Gastrocnemius medialis (tissue), 4 donors: ENCODE measurements at regions not wholly inside any gene's neighbourhood (a gene's known extent, or its start where the extent isn't known, plus 50 kb on each side); places are given as distances from the start of the nearest gene placed in this dataset.

Experiments used
- ATAC-seq, 2 donors: fragments of 150-250 bp; one replicate each; pipeline ENCODE4 v1.9.1; 2016
- DNase-seq, 2 donors: peaks; one replicate each; pipeline ENCODE4 v3.0.0-alpha.2; 2019
- H3K27ac ChIP-seq, 4 donors: fragments of 200-600 bp; sonication (generic); 1 replicate in 1 of 4; 2 replicates in 3 of 4; pipeline ENCODE4 v1.5.1; 2016 to 2018; ENCODE audit warnings: mild to moderate bottlenecking in 2 of 4, moderate library complexity in 1 of 4
- H3K27me3 ChIP-seq, 3 donors: fragments of 200-600 bp; sonication (generic) in 2 of 3; 1 replicate in 1 of 3; 2 replicates in 2 of 3; pipeline versions ENCODE4 v1.5.1 to v1.6.0; 2016 to 2019; ENCODE audit warnings: mild to moderate bottlenecking in 1 of 3, moderate library complexity in 1 of 3
- H3K36me3 ChIP-seq, 2 donors: fragments of 200-600 bp; sonication (generic) in 1 of 2; one replicate each; pipeline ENCODE4 v1.5.1; 2017 to 2018
- H3K4me1 ChIP-seq, 2 donors: fragments of 200-600 bp; sonication (generic) in 1 of 2; one replicate each; pipeline ENCODE4 v1.5.1; 2016 to 2017; ENCODE audit warnings: mild to moderate bottlenecking in 2 of 2
- H3K4me3 ChIP-seq, 4 donors: fragments of 200-600 bp; sonication (generic) in 3 of 4; 1 replicate in 1 of 4; 2 replicates in 3 of 4; pipeline ENCODE4 v1.5.1; 2016 to 2019; ENCODE audit warnings: mild to moderate bottlenecking in 2 of 4
- H3K9me3 ChIP-seq, 3 donors: fragments of 200-600 bp; sonication (generic) in 2 of 3; 1 replicate in 1 of 3; 2 replicates in 2 of 3; pipeline ENCODE4 v1.5.1; 2016 to 2019
- CTCF ChIP-seq, 5 experiments: fragments of 450-650 bp in 3 of 5; fragments of 200-600 bp in 2 of 5; sonication (generic) in 2 of 5; IDR thresholded peaks in 4 of 5; conservative IDR thresholded peaks in 1 of 5; 1 replicate in 4 of 5; 2 replicates in 1 of 5; pipeline ENCODE4 v1.5.1; 2016 to 2019; ENCODE audit warnings: antibody characterized with exemption in 5 of 5, mild to moderate bottlenecking in 3 of 5, moderate library complexity in 3 of 5
- POLR2A ChIP-seq, 2 donors: fragments of 450-650 bp; IDR thresholded peaks; one replicate each; pipeline ENCODE4 v1.6.1; 2017; ENCODE audit warnings: antibody characterized with exemption in 2 of 2, mild to moderate bottlenecking in 2 of 2, moderate library complexity in 2 of 2
- in situ Hi-C, 4 donors: fragments of 200-750 bp; cut with MboI; loops; one replicate each; pipeline versions ENCODE4 v1.15.0 to v1.8.0; 2017; ENCODE audit warnings: low sequenced_read_pairs in 4 of 4
- intact Hi-C: fragments of 100-400 bp; cut with DNase I; formaldehyde crosslinking; loops from one replicate; pipeline ENCODE4 v1.15.1; 2023; ENCODE audit warnings: low total_unique reads

- H3K27ac ChIP-seq = no peak overlapping the region
- no peak for DNase-seq
- H3K4me1 ChIP-seq = no peaks in the 10 kb centered on the region
- no peaks in the 10 kb centered on the region for H3K36me3 ChIP-seq
- intact Hi-C loops = no loop called here
- no peaks in the 10 kb centered on the region for H3K27me3 ChIP-seq
- TF ChIP-seq POLR2A (IDR thresholded peaks at IDR 0.05) (no peak), CTCF (IDR thresholded peaks at IDR 0.05 in 4 of 5, conservative IDR thresholded peaks at IDR 0.05 in 1 of 5) (no peak)
- H3K9me3 ChIP-seq = no peaks in the 10 kb centered on the region
- no peak for ATAC-seq
- in situ Hi-C loops = no loop called here
- no peak overlapping the region for H3K4me3 ChIP-seq
Observed at GRCh38 chr14:41419709-41420108, 187.0 kb upstream of the LRFN5 start.

GRCh38 chr14:41418851-41419250, 187.8 kb upstream of the LRFN5 start:
- DNase-seq (no peak), ATAC-seq (no peak)
- no peak for TF ChIP-seq CTCF (IDR thresholded peaks at IDR 0.05 in 4 of 5, conservative IDR thresholded peaks at IDR 0.05 in 1 of 5)
- TF ChIP-seq POLR2A (IDR thresholded peaks at IDR 0.05) = no peak
- Histone ChIP-seq H3K4me1 (no peaks in the 10 kb centered on the region), H3K4me3 (no peak overlapping the region), H3K36me3 (no peaks in the 10 kb centered on the region), H3K9me3 (no peaks in the 10 kb centered on the region), H3K27ac (no peak overlapping the region), H3K27me3 (no peaks in the 10 kb centered on the region)
- in situ Hi-C loops (no loop called here), intact Hi-C loops (no loop called here)

- ATAC-seq = no peak
- Histone ChIP-seq H3K4me1 (no peaks in the 10 kb centered on the region), H3K4me3 (no peak overlapping the region), H3K27ac (no peak overlapping the region), H3K36me3 (no peaks in the 10 kb centered on the region), H3K9me3 (no peaks in the 10 kb centered on the region), H3K27me3 (no peaks in the 10 kb centered on the region)
- intact Hi-C loops = no loop called here
- TF ChIP-seq CTCF (IDR thresholded peaks at IDR 0.05 in 4 of 5, conservative IDR thresholded peaks at IDR 0.05 in 1 of 5) = no peak
- no peak for TF ChIP-seq POLR2A (IDR thresholded peaks at IDR 0.05)
- no peak for DNase-seq
- in situ Hi-C loops = no loop called here
Observed at GRCh38 chr14:41409806-41410205, 196.9 kb upstream of the LRFN5 start.

GRCh38 chr14:41404126-41404525, 202.6 kb upstream of the LRFN5 start:
- H3K9me3 ChIP-seq = no peaks in the 10 kb centered on the region
- intact Hi-C loops (no loop called here), in situ Hi-C loops (no loop called here)
- H3K4me1 ChIP-seq = no peaks in the 10 kb centered on the region
- DNase-seq (no peak), ATAC-seq (no peak)
- H3K4me3 ChIP-seq = no peak overlapping the region
- no peak overlapping the region for H3K27ac ChIP-seq
- TF ChIP-seq CTCF (IDR thresholded peaks at IDR 0.05 in 4 of 5, conservative IDR thresholded peaks at IDR 0.05 in 1 of 5) = no peak
- TF ChIP-seq POLR2A (IDR thresholded peaks at IDR 0.05) = no peak
- H3K36me3 ChIP-seq = no peaks in the 10 kb centered on the region
- H3K27me3 ChIP-seq = no peaks in the 10 kb centered on the region

GRCh38 chr14:41403360-41403759, 203.3 kb upstream of the LRFN5 start:
- ATAC-seq (no peak), DNase-seq (no peak)
- no peak for TF ChIP-seq CTCF (IDR thresholded peaks at IDR 0.05 in 4 of 5, conservative IDR thresholded peaks at IDR 0.05 in 1 of 5)
- no peak for TF ChIP-seq POLR2A (IDR thresholded peaks at IDR 0.05)
- Histone ChIP-seq H3K27ac (no peak overlapping the region), H3K4me3 (no peak overlapping the region), H3K4me1 (no peaks in the 10 kb centered on the region), H3K36me3 (no peaks in the 10 kb centered on the region), H3K9me3 (no peaks in the 10 kb centered on the region), H3K27me3 (no peaks in the 10 kb centered on the region)
- in situ Hi-C loops = no loop called here
- intact Hi-C loops = no loop called here
